Colon (tissue), 2 donors: ENCODE measurements at regions not wholly inside any gene's neighbourhood (a gene's known extent, or its start where the extent isn't known, plus 50 kb on each side); places are given as distances from the start of the nearest gene placed in this dataset.

Source experiments
- FAIRE-seq: peaks from 2 replicates; lab custom pipeline; 2012; peaks lifted over from hg19 to GRCh38; lab: Jason Lieb, UNC
- donor health status: control.
- donor health status: control.

DNA sequence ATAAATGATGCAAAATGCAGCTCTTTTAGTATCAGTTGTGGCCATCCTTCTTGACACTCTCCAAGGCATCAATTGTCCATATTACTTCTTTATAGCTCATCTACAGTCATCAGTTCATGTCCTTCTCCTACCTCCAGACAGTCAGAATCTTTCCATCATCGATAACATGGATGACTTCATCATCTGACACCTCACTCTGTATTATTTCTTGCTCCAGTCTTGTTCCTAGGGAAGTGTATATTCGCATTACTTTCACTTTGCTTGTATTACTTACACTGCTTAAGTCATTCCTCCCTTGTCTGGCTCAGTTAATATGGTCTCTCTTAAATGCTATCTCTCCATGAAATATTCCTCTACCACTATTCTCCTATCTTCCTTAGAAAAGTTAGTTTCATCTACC lies 999.1 kb upstream of the SLC10A2 start:
- no peak for FAIRE-seq

DNA sequence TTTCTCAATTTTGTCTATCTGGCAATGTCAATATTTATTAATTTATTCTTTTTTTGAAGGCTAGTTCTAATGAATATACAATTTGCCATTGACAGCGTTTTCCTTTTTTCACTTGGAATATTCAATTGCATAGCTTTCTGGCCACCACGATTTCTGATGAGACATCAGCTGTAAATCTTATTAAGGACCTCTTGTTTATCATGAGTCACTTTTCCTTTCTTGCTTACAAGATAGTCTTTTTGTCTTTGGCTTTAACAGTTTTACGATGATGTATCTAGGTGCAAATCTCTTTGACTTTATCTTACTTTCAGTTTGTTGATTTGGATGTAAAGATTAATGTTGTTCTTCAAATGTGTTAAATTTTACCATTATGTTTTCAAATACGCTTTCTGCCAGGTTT lies 991.6 kb upstream of the SLC10A2 start:
- no peak for FAIRE-seq

DNA sequence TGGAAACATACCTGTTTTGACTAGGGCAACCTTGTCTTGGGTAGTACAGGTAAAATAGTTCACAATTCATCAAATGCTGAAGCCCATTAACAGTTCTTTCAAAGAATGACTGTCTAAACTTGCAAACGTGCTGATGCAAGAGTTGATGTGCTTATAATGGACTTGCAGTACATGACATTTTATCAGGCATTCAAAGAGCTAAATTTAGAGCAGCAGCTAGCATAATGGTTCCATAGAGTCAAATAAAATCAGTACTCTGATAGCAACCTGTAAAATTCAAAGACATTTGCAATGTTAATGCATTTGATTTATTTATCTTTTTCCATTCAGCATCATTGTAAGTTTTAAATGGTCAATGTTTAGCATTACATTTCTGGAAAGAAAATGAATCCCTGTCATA lies 979.7 kb upstream of the SLC10A2 start:
- no peak for FAIRE-seq

DNA sequence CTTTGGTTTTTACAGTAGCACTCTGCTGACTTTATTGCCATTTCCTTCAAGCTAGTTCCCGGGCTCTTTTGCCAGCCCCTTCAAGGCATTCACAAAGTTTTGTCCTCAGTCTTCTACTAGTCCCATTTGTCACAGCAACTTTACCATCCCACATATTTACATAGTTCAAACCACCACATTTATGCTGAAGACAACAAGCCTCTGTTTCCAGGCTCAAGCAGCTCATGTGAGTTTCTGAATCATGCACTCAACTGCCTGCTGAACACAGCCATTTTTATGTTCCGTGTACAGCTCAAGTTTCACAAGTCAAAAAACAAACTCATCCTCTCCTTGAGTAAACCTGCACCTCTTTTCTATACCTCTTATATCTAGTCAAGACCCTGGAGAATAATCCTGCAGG lies 977.0 kb upstream of the SLC10A2 start:
- no peak for FAIRE-seq

DNA sequence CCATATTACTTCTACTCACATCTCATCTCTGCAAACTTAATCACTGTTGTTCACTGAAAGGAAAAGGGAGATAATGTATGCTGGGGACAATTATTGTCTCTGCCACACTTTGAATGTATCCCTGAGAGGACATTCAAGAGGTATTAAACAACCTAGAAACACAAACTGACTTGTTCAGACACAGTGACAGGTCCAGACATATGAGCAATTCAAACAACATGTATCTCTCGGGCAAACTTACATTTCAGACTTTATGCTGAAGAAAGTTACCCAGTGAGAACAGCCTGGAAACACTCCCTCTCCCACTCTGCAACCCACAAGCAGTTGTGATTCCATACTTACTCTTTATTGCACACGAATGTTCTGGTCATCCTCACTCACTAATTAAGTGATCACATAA lies 968.7 kb upstream of the SLC10A2 start:
- no peak for FAIRE-seq

DNA sequence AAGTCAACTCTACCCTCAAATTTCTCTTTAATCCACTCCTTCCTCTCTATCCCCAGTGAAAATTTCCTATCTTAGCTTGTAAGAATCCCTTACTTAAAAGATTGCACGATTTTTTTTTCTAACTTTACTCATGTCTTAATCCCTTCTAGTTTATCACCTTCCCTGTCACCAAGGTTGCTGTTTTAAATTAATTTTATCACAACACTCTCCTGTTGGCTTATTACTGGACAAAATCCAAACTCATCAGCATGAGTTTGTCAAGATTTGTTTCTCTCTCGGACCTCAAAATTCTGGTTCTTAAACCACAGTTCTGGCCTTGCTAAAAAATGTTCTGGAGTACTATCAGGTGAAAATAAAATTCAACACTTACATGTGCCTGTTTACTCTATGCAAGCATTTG lies 959.1 kb upstream of the SLC10A2 start:
- no peak for FAIRE-seq

DNA sequence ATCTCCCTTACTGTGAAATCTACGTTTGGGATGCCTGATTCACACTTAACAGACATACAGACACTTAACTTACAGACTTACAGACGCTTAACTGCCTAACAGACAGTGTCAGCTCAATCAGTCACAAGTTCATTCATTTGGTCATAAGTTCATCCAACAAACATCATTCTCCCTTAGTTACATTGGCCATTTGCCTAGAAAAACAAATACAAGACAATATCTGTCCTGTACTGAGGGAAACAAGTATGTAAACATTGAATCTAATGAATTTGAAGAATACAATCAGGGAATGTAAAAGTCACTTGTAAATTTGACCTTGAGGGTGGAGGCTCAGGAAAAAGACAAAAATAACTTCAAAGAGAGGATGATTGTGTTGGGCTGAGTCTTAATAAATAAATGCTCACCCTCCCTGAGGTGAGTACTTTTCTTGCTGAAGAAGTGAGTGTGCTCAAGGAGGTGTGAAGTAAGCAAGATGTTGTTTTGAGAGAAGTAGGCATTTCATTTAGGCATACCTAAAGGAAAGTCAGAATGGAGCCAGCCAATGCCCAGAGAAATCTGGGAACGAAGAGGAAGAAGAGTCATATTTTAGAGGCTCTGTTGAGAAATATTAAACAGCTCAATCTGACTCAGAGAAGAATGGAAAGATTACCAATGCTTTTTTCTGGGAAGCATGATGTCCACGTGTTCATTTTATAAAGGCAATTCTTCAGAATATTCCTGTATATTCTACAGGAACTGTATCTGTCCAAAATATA lies 958.4 kb upstream of the SLC10A2 start:
- no peak for FAIRE-seq

DNA sequence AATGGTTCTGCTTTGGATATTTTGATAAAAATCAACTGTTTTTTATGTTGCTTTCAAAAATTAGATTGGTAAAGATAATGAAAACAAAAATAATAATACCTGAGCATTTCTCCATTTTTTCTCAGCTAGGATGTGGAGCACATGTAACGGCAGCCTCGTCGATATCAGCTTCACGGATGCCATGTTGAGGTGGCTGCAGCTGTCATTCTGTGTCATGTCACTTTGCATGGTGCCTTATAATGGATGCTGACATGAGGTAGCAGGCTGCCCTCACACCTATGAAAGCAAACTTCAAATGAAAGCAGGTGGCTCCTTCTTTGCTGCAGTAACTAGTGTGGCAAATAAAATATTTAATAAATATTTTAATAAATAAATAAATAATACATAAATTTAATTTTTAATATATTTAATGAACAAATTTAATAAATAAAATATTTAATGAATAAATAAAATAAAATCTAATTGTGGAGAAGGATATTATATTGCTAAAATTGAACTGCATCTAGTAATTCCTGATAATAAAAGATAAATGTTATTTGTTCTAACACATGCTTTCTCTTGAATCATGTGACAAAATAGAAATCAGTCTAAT lies 955.7 kb upstream of the SLC10A2 start:
- peak; percentile 49 for FAIRE-seq

DNA sequence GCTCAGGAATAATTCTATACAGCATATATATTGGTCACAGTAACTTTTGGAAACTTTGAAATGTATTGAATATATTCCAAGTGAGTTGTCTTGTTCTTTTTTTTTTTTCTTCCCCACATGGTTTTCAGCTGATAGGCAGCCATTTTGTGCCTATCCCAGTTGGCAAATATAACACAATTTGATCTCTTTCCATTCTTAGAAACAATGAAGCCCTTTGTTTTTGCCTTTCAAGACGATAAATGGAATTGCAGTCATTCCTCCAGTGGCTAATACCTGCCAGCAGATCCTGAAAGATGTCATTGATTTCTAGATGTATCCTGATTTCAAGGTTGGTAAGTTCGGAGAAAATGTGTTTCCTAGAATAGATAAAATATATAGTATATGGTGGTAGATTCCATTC lies 951.1 kb upstream of the SLC10A2 start:
- FAIRE-seq = no peak

DNA sequence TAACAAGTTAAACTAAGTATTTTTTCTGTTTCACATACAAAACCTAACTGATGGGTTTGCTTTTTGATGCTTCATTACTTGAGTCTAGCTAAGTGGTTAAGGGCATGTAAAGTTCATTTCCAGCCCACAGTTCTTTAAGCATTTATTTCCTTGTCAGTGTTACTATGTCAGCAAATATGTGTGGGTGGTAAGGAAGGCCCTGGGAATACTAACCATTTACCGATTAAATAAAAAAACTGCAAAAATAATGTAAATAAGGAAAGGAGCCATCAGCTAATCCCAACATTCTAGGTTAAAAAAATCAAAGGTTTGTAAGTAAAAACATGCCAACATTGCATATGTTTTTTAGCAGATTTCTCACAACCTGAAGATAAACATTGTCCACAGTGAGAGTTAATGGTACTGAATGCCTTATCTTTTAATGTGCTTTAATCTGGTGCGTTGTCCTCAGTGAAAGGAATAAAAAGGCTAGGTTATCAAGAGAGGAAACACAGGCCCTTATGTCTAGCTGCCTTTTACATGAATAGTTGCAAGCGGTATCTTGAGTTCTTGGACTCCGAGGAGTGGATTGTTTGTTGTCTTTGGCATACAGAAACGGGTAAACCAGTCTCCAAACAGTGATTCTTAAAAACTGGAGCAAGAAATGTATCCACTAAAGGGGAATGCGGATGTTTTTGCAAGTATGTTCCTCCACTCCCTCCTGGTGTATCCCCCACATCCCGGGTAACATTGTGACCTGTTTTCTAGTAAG lies 949.6 kb upstream of the SLC10A2 start:
- no peak for FAIRE-seq

DNA sequence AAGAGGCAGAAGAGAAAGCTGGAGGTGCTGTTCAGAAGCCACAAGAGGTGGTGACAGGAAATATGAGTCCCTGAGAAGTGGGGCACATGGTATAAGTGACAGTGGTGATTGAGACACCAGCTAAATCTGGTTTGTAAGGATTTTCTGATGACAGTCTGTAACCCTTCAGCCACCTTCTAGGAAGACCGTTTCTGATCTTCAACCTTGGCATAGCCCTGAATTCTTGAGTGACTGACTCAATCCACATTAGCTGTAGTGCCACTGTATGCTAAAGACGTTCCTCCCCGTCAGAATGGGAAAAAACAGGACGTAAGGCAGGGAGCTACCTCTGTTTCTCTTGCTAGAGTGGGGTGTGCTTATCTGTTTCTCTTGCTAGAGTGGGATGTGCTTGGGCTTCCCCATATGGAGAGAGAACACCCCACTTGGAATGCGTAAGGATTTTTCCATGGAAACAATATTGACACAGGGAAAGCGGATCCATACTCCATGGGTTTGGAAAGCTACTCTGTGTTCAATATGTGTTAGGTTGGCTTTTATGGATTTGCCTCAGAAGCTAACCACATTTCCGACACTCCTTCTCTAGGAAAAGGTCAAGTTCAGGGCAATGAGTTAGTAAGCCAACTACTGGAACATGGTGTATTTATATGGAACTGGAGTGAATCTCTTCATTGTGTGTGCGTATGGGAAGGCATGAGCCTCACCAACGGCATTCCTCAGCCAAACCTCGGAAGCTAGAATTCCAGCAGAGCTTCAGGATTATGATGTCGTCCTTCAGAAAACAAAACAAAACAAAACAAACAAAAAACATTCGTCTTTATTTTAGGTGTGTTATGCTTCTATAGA lies 948.8 kb upstream of the SLC10A2 start:
- no peak for FAIRE-seq

DNA sequence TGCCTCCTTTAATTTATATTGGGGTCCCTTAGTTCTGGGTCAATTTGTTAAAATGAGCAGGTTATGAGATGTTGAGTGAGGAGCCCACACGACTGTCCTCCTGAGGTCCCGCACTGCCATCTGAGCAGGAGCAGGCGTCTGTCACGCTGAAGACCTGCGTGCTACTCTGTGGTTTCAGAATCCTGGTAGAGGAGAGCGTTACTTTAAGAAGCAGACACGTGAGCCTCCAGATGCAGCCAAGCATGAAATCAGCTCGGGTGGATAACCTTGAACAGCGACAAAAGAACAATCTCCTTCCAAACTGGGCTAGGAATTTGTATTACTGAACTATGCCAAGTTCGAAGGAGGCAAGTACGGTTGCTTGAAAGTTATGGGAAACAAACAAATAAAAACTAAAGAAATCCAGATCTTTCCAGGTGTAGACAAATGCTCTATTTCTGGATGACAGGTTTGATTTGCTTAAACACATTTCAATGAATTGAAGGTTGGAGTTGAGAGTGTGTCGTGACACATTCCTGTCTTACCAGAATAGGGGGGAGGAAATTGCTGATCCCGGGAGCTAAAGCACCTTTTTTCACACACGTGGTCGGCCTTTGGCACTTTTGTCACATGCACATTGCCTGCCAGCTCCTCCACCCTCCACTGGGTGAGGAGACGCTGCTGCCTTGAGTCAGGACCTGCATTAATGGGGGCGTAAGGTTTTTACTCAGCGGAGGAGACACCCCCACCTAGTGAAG lies 945.5 kb upstream of the SLC10A2 start:
- FAIRE-seq = no peak

DNA sequence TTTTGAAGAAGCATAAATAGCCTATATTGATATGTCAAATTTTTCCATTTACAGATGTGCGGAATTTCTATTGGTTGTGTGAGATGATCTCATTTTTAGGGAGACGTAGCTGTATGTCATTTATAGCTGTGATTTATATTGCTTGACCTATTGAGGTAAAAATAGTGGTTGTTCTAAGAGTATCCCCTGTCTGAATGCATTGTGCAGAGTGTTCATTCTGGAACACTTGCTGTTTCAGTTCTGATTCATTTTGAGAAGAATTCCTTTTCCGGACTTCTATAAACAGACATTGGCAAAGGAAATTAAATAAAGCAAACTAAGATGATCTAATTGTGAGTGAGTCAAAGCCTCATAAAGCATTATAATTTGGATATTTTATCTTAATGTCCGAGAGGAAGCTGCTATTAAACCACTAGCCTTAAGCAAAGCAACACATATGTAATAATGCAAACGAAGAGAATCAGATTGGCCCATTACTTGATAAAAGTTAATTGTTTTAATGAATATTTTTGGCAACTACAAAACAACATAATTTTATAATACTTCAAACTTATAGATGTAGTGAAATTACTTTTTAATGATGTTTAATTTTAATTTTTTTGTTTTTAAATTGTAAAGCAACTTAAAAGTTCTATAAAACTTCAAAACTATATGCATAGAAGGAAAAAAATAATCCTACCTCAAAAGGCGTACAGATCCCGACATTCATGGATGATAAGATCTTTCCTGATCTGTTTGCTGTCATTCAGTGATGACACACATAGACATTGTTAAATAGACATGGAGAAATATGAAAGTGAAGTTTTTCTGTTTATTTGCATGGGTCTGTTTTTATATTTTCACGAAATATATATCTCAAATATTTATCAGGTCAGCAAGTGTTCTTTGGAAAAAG lies 942.6 kb upstream of the SLC10A2 start:
- FAIRE-seq = no peak

DNA sequence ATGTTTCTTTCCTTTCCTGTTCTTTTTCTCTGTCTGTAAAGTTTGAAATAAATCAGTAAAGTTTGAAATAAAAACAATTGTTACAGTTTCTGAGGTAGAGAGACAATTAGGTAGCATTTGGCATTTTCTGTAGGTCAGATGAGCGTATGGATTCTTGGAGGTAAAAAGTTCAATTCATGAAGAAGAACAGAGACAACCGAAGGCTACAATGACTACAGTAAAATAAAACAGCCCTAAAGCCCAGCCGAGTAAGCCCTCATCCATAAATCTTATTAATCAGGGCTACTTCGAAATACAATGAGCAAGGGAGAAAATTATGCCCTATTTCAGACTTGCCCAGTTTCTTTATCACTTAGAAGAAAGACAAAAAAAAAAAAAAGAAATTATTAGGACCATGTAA lies 941.9 kb upstream of the SLC10A2 start:
- no peak for FAIRE-seq

DNA sequence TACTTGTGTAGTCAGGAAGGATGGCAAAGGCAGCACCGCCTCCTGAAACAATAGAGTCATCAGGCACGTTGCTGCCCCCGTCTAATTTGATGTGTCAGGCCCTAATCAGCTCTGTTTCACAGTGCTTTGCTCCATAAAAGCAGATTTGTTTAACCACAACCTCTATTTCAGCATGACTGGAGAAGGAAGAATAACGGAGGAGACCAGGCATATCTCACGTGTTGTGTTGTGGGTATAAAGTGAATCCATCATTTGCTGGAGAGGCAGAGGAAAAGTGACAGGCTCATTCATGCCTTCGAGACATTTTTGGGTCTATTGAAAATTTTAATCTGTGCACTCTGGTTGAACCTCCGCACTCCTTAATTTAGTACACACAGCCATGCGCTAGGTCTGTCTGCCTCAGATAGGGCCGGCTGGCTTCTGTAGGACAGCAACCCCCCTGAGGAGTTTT lies 940.4 kb upstream of the SLC10A2 start:
- FAIRE-seq = no peak

DNA sequence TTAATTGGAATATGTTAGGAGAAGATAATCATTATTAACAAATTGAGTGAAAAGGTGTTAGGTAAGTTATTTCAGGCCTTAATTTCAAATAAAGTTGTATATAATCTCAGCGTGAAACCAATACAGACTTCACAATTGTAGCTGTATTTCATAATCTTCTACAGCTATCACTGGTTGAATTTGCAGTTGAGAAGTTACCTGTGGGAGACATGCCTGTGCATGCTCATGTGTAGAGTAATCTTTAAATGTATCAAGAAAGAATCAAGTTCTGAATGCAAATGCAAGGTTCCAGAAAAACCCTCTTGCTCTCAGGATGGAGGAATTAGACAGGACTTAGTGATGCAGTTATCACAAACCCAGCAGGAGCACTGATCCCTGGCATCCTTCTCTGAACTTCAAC lies 938.4 kb upstream of the SLC10A2 start:
- no peak for FAIRE-seq

DNA sequence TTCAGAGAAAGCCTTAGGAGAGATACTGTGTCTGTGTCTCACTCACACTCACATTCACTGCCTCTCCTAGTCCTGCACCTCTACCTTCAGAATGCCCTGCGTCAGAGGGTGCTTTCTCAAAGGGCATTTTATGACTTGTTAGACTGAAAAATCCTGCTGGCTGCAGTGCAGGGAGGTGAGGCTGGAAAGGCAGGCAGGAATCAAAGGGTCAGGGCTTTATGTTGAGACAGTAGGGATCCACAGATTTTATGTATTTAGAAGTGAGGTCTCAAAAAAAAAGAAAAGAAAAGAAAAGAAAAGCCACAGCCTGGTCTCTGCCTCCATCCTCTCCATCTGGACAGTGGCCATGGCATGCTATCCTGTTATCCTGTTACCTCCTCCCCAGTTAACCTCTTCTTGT lies 936.0 kb upstream of the SLC10A2 start:
- no peak for FAIRE-seq

DNA sequence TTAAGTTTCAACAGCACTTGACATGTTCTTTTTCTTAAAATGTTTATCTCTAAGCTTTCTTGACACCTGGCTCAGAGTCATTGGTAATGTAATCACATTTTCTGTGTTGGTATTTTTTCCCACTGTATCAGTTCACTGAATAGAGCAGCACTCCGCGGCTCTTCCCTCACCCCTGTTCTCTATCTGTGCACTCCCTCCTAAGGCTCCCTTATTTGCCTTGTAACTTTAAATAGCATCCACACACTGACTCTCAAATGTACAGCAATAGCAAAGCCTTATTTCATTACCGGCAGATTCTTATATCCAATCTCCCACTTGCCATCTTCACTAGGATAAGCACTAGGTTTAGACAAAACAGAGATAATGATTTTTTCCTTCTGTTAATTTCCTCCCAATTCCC lies 935.5 kb upstream of the SLC10A2 start:
- no peak for FAIRE-seq

DNA sequence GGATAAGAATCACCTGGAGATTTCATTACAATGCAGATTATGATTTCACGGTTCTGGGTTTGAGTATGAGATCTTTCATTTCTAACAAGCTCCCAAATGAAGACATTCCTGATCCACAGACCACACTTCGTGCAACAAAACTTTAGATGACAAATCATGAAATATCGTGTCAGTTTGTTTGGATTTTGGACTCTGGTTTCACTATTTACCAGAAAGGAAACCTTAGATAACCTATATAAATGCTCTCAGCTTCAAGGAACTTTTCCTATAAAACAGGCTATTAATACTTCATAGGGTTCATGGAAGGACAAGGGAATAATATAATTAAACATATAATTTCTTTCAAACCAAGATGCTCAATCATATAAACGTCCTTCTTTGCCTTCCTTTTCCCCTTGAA lies 930.5 kb upstream of the SLC10A2 start:
- no peak for FAIRE-seq

DNA sequence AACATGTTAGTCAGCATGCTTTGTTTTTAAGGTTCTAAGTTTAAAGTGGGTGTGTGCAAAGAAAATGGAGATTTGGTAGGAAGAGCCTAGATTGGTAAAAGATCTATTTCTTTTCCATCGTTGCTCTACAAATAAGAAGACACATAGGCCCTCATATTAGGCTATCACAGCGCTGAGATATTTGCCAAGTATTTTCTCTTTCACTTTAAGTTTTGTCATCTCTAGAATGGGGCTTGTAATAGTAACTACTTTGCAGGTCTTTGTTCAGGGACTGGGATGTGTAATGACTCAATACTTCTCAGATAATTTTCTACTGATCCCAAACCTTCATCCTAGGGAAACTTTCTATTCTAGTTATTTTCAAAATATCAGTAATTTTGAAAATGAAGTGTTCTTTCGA lies 917.7 kb upstream of the SLC10A2 start:
- no peak for FAIRE-seq

DNA sequence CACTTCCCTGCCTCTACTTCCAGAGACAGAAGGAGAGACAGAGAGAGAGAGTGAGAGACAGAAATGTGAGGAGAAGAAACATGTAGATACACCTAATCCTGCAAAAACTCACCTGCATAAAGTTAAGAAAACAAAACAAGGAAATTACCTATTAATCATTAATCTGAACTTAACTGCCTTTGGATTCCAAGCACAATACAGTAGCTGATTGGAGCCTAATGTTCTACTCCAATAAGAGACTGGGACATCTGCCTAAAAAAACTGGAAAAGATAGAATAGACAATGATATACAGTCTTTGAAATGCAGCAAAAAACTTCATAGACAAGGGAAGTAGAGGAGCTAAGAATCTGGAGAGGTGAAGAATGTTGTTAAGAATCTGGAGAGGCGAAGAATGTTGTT lies 910.2 kb upstream of the SLC10A2 start:
- FAIRE-seq = no peak
